Prostate gland (tissue), 2 donors: ENCODE measurements at regions not wholly inside any gene's neighbourhood (a gene's known extent, or its start where the extent isn't known, plus 50 kb on each side); places are given as distances from the start of the nearest gene placed in this dataset.

Source experiments
- DNase-seq: peaks from one replicate; pipeline ENCODE4 v3.0.0-alpha.2; 2019; ENCODE audit warnings: low spot score
- H3K27ac ChIP-seq, 2 donors: fragments of 200-600 bp; sonication (generic); 2 replicates each; pipeline ENCODE4 v1.5.1; 2017 to 2019
- H3K27me3 ChIP-seq: fragments of 200-600 bp; sonication (generic); replicated peaks from 2 replicates; pipeline ENCODE4 v1.5.1; 2019; ENCODE audit not compliant: insufficient read depth
- H3K36me3 ChIP-seq, 2 donors: fragments of 200-600 bp; sonication (generic); 1 replicate in 1 of 2; 2 replicates in 1 of 2; pipeline versions ENCODE4 v1.5.1 to v1.8.1; 2017 to 2019
- H3K4me1 ChIP-seq: fragments of 200-600 bp; sonication (generic); replicated peaks from 2 replicates; pipeline ENCODE4 v1.5.1; 2019
- H3K4me3 ChIP-seq, 2 donors: fragments of 200-600 bp; sonication (generic); 2 replicates each; pipeline ENCODE4 v1.5.1; 2017 to 2019
- H3K9me3 ChIP-seq: fragments of 200-600 bp; sonication (generic); 2 replicates; pipeline ENCODE4 v1.5.1; 2017
- CTCF ChIP-seq, 4 experiments: fragments of 200-600 bp in 2 of 4; fragments of 450-650 bp in 2 of 4; sonication (generic) in 2 of 4; IDR thresholded peaks; 1 replicate in 3 of 4; 2 replicates in 1 of 4; pipeline ENCODE4 v1.5.1; 2016 to 2019; ENCODE audit warnings: antibody characterized with exemption in 4 of 4, mild to moderate bottlenecking in 2 of 4, moderate library complexity in 2 of 4
- POLR2A ChIP-seq: fragments of 450-650 bp; IDR thresholded peaks from one replicate; pipeline ENCODE4 v1.6.1; 2016; ENCODE audit warnings: antibody characterized with exemption, mild to moderate bottlenecking
- POLR2AphosphoS5 ChIP-seq: sonication (generic); formaldehyde crosslinking; IDR thresholded peaks from one replicate; pipeline ENCODE4 v1.6.1; 2017; ENCODE audit warnings: antibody characterized with exemption
- WGBS: methylation state at CpG from one replicate; pipeline ENCODE4 v1.1.5; 2018; 5-methylcytosine and 5-hydroxymethylcytosine counted together
- intact Hi-C: fragments of 100-400 bp; cut with DNase I; formaldehyde crosslinking; loops from one replicate; pipeline ENCODE4 v1.14.2; 2022
- small RNA-seq, 2 donors: library from RNA; depleted of rRNA; stranded (forward); fragments of <200 nt; gene quantifications; one replicate each; pipeline ENCODE3, GENCODE V24; 2016

- intact Hi-C loops = no loop called here
- DNase-seq = no peak
- no peak overlapping the region for H3K27ac ChIP-seq
- H3K9me3 ChIP-seq = no peaks in the 10 kb centered on the region
- no peaks in the 10 kb centered on the region for H3K4me1 ChIP-seq
- WGBS = 82% methylated on average over 5 of the region's 5 CpGs
- H3K27me3 ChIP-seq = no peaks in the 10 kb centered on the region
- no peak for TF ChIP-seq POLR2AphosphoS5
- no peak for TF ChIP-seq POLR2A
- TF ChIP-seq CTCF (IDR thresholded peaks at IDR 0.05) = no peak
- H3K36me3 ChIP-seq = no peaks in the 10 kb centered on the region
- H3K4me3 ChIP-seq = no peak overlapping the region
Measured at GRCh38 chr7:131610007-131610406, 53.6 kb upstream of the PODXL start.

- TF ChIP-seq POLR2AphosphoS5 (no peak), POLR2A (no peak), CTCF (IDR thresholded peaks at IDR 0.05) (no peak)
- no peak overlapping the region for H3K27ac ChIP-seq
- H3K27me3 ChIP-seq = no peaks in the 10 kb centered on the region
- no peaks in the 10 kb centered on the region for H3K4me1 ChIP-seq
- 65% methylated on average over 5 of the region's 5 CpGs for WGBS
- no peak overlapping the region for H3K4me3 ChIP-seq
- DNase-seq = no peak
- no peaks in the 10 kb centered on the region for H3K36me3 ChIP-seq
- no peaks in the 10 kb centered on the region for H3K9me3 ChIP-seq
- intact Hi-C loops = no loop called here
Measured at GRCh38 chr7:131608116-131608500, 51.7 kb upstream of the PODXL start.

GRCh38 chr7:131607291-131608115, 51.1 kb upstream of the PODXL start:
- Histone ChIP-seq H3K9me3 (no peaks in the 10 kb centered on the region), H3K27ac (no peak overlapping the region), H3K27me3 (no peaks in the 10 kb centered on the region), H3K4me1 (no peaks in the 10 kb centered on the region), H3K4me3 (no peak overlapping the region), H3K36me3 (no peaks in the 10 kb centered on the region)
- no peak for DNase-seq
- intact Hi-C loops = no loop called here
- no peak for TF ChIP-seq CTCF (IDR thresholded peaks at IDR 0.05)
- TF ChIP-seq POLR2AphosphoS5 = no peak
- 77% methylated on average over 21 of the region's 21 CpGs for WGBS

- no peak overlapping the region for H3K27ac ChIP-seq
- H3K4me3 ChIP-seq = no peak overlapping the region
- H3K27me3 ChIP-seq = no peaks in the 10 kb centered on the region
- peak; percentile 54 for DNase-seq
- no peaks in the 10 kb centered on the region for H3K4me1 ChIP-seq
- intact Hi-C loops = no loop called here
- TF ChIP-seq POLR2A (no peak), POLR2AphosphoS5 (peak; percentile 78), CTCF (IDR thresholded peaks at IDR 0.05) (no peak)
- H3K9me3 ChIP-seq = no peaks in the 10 kb centered on the region
- WGBS = 80% methylated on average over 11 of the region's 11 CpGs
- no peaks in the 10 kb centered on the region for H3K36me3 ChIP-seq
Measured at GRCh38 chr7:131606346-131607290, 50.2 kb upstream of the PODXL start.

Small RNA genes in the stretch of these regions (small RNA-seq; reads per million reads assigned to genes)
- 0 reads per million in 2 donors for gene AC009518.3
